ENCODE measurements at regions not wholly inside any gene's neighbourhood (a gene's known extent, or its start where the extent isn't known, plus 50 kb on each side); places are given as distances from the start of the nearest gene placed in this dataset.

DNA sequence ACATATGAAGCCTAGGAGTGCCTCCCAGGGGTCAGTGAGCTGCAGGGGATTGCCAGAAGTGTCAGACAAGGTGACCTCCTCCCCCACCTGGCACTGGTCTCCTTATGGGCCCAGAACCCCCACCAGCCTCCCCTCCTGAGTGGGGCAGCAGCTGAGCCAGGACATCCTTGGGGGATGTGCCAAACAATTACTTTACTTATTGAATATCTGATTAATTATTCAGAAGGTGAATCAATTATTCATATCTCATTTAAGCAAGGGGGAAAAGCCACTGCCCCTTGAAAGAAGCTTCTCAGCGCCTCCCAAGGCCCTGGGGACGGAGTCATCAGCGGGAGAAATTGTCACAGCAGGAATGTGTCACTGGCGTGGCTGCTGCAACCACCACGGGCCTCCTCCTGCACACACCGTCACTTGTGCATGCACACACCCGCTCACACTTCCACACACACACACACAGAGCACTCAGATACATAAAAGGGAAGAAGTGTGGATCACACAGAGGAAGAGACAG is 123.4 kb upstream of the MAFB start (continued):
- TF ChIP-seq, protein P1, sequence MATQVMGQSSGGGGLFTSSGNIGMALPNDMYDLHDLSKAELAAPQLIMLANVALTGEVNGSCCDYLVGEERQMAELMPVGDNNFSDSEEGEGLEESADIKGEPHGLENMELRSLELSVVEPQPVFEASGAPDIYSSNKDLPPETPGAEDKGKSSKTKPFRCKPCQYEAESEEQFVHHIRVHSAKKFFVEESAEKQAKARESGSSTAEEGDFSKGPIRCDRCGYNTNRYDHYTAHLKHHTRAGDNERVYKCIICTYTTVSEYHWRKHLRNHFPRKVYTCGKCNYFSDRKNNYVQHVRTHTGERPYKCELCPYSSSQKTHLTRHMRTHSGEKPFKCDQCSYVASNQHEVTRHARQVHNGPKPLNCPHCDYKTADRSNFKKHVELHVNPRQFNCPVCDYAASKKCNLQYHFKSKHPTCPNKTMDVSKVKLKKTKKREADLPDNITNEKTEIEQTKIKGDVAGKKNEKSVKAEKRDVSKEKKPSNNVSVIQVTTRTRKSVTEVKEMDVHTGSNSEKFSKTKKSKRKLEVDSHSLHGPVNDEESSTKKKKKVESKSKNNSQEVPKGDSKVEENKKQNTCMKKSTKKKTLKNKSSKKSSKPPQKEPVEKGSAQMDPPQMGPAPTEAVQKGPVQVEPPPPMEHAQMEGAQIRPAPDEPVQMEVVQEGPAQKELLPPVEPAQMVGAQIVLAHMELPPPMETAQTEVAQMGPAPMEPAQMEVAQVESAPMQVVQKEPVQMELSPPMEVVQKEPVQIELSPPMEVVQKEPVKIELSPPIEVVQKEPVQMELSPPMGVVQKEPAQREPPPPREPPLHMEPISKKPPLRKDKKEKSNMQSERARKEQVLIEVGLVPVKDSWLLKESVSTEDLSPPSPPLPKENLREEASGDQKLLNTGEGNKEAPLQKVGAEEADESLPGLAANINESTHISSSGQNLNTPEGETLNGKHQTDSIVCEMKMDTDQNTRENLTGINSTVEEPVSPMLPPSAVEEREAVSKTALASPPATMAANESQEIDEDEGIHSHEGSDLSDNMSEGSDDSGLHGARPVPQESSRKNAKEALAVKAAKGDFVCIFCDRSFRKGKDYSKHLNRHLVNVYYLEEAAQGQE (IDR thresholded peaks at IDR 0.05; ENCODE audit: low read depth), result no peak
- TF ChIP-seq, protein P2, sequence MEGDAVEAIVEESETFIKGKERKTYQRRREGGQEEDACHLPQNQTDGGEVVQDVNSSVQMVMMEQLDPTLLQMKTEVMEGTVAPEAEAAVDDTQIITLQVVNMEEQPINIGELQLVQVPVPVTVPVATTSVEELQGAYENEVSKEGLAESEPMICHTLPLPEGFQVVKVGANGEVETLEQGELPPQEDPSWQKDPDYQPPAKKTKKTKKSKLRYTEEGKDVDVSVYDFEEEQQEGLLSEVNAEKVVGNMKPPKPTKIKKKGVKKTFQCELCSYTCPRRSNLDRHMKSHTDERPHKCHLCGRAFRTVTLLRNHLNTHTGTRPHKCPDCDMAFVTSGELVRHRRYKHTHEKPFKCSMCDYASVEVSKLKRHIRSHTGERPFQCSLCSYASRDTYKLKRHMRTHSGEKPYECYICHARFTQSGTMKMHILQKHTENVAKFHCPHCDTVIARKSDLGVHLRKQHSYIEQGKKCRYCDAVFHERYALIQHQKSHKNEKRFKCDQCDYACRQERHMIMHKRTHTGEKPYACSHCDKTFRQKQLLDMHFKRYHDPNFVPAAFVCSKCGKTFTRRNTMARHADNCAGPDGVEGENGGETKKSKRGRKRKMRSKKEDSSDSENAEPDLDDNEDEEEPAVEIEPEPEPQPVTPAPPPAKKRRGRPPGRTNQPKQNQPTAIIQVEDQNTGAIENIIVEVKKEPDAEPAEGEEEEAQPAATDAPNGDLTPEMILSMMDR (IDR thresholded peaks at IDR 0.05 in 2 of 3, conservative IDR thresholded peaks at IDR 0.05 in 1 of 3; ENCODE audit: borderline replicate concordance in 1 of 3, insufficient read depth in 1 of 3, low read depth in 2 of 3, low read length in 2 of 3), result no peak

DNA sequence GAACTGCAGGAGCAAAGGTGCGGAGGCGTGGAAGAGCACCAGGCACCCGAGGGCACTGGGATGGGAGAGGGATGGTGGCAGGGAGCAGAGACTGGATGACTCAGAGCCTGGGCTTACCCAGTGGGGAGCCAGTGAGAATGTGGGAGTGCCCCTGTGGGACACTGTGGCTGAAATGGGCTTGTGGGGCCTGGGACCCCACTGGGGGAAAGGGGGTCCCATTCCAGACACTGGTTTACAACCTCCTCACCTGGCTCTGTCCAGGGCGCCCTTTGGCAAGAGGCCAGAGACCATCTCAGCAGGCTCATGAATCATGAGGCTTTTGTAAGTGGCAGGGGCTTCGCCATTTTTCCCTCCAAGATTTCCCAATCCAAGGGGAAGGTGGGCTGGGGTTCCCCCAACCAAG is 124.0 kb upstream of the MAFB start:
- Histone ChIP-seq H3K4me2 (ENCODE audit: low read length) (0 out of 2 replicates have a peak overlapping the region, but pooled peaks have one; percentile 9), H3K9me2 (ENCODE audit: insufficient read depth) (no peaks in the 10 kb centered on the region), H3K4me3 (replicated peaks in 1 of 2; ENCODE audit: low read depth in 1 of 2, low read length in 2 of 2) (no peak overlapping the region), H3K79me2 (ENCODE audit: insufficient read depth, low read length) (no peaks in the 10 kb centered on the region), H3K36me3 (ENCODE audit: control insufficient read depth in 1 of 2, insufficient read depth in 2 of 2, low read length in 2 of 2) (no peaks in the 10 kb centered on the region), H3K27ac (ENCODE audit: low read depth, low read length) (no peak overlapping the region), H3K27me3 (ENCODE audit: insufficient read depth, low read length) (peaks cover 10% of the 10 kb centered on the region; the same call in 1 of the 2 replicates), H3K4me1 (ENCODE audit: control insufficient read depth in 1 of 2, insufficient read depth in 2 of 2, low read length in 2 of 2) (peaks cover 0 to 10% of the 10 kb centered on the region in 2 experiments; a peak in 1 of 4 replicates), H2AFZ (ENCODE audit: low read depth, low read length, poor library complexity, severe bottlenecking) (no peak overlapping the region), H3K9ac (ENCODE audit: low read length) (no peak overlapping the region), H4K20me1 (ENCODE audit: insufficient read depth) (no peaks in the 10 kb centered on the region), H3K9me3 (ENCODE audit: control insufficient read depth in 1 of 2, insufficient read depth in 1 of 2, low read depth in 1 of 2, low read length in 2 of 2) (no peaks in the 10 kb centered on the region)
- intact Hi-C loops (cut with micrococcal nuclease), result no loop called here
- ATAC-seq (peak; percentile 40; the same call in 1 of the 2 replicates), DNase-seq (ENCODE audit: low read depth, low spot score) (no peak)
- CTCF ChIA-PET, result no interaction called here
- POLR2A ChIA-PET, result no interaction called here
- RAD21 ChIA-PET (ENCODE audit: low non-redundant PET in 1 of 2, low total read pairs in 2 of 2, uncharacterized antibody in 2 of 2, unreplicated experiment in 2 of 2), result no interaction called here
- no peak for TF ChIP-seq EGR1 (IDR thresholded peaks at IDR 0.05; ENCODE audit: low read depth)
- TF ChIP-seq YY1 (IDR thresholded peaks at IDR 0.05; ENCODE audit: extremely low read depth, insufficient replicate concordance, low read depth, low read length), result no peak
- BruUV-seq (replicated peaks), result no TSS peak
